ENCODE measurements at regions not wholly inside any gene's neighbourhood (a gene's known extent, or its start where the extent isn't known, plus 50 kb on each side); places are given as distances from the start of the nearest gene placed in this dataset.

GRCh38 chr9:88696501-88696900, 161.5 kb downstream of the NXNL2 start:
- no peak for DNase-seq

GRCh38 chr9:88697764-88698432, 162.9 kb downstream of the NXNL2 start:
- no peak for DNase-seq

GRCh38 chr9:88702985-88703384, 168.0 kb downstream of the NXNL2 start:
- DNase-seq = no peak

GRCh38 chr9:88706193-88707113, 171.5 kb downstream of the NXNL2 start:
- DNase-seq = no peak

- peak; percentile 34 for DNase-seq
Observed at GRCh38 chr9:88710449-88710848, 175.5 kb downstream of the NXNL2 start.

GRCh38 chr9:88711719-88712118, 176.7 kb downstream of the NXNL2 start:
- DNase-seq = no peak

GRCh38 chr9:88712484-88712883, 177.5 kb downstream of the NXNL2 start:
- DNase-seq = no peak

- no peak for DNase-seq
Observed at GRCh38 chr9:88713010-88713409, 178.0 kb downstream of the NXNL2 start.

GRCh38 chr9:88716596-88717290, 181.8 kb downstream of the NXNL2 start:
- DNase-seq = peak; percentile 39

GRCh38 chr9:88721025-88721424, 186.0 kb downstream of the NXNL2 start:
- no peak for DNase-seq

- DNase-seq = no peak
Observed at GRCh38 chr9:88721495-88722279, 186.7 kb downstream of the NXNL2 start.

GRCh38 chr9:88722753-88723152, 187.8 kb downstream of the NXNL2 start:
- peak; percentile 44 for DNase-seq

GRCh38 chr9:88723751-88724150, 188.8 kb downstream of the NXNL2 start:
- DNase-seq = no peak

- DNase-seq = no peak
Observed at GRCh38 chr9:88724331-88724730, 189.4 kb downstream of the NXNL2 start.

- DNase-seq = no peak
Observed at GRCh38 chr9:88725300-88726019, 190.5 kb downstream of the NXNL2 start.

- no peak for DNase-seq
Observed at GRCh38 chr9:88726803-88727202, 191.8 kb downstream of the NXNL2 start.

- no peak for DNase-seq
Observed at GRCh38 chr9:88730780-88731179, 195.8 kb downstream of the NXNL2 start.

GRCh38 chr9:88732128-88732527, 197.2 kb downstream of the NXNL2 start:
- DNase-seq = peak; percentile 66

GRCh38 chr9:88733651-88734421, 198.9 kb downstream of the NXNL2 start:
- peak; percentile 76 for DNase-seq

GRCh38 chr9:88734527-88734926, 199.5 kb downstream of the NXNL2 start:
- DNase-seq = no peak

GRCh38 chr9:88736136-88736637, 201.2 kb downstream of the NXNL2 start:
- no peak for DNase-seq
